ENCODE measurements at regions not wholly inside any gene's neighbourhood (a gene's known extent, or its start where the extent isn't known, plus 50 kb on each side); places are given as distances from the start of the nearest gene placed in this dataset.

DNA sequence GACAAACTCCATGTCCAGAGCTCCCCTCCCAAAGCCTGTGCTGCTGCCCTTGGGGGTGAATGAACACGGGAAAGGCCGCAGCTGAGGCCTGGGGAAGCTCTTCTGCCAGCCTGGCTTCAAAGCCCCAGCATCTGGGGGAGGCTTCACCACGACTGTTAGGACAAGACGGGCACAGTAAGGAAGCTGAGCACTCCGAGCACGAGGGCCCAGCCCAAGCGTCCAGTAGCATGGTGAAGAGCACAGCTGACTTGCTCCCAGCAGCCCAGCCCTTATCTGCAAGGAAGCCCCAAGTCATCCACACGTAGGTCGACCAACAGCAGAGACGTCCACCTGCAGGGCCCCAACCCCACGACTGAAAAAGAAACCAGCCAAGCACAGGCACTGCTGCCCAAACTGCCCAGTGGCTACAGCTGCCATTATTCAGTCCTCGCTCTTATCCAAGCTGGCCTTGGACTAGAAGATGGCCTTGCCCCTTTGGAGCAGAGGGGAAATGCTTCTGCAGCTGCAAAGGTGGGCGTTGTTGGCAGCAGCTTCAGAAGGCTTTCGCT lies 62.5 kb downstream of the SHANK2 start:
- no peak overlapping the region for H3K4me3 Mint-ChIP-seq
- H3K9me3 Mint-ChIP-seq = peaks cover 4% of the 10 kb centered on the region
- H3K27me3 Mint-ChIP-seq (ENCODE audit: insufficient read depth, low read depth) = peaks cover 17% of the 10 kb centered on the region
- Histone ChIP-seq H3K4me1 (no peaks in the 10 kb centered on the region), H4K20me1 (ENCODE audit: low read depth) (no peaks in the 10 kb centered on the region), H3K9ac (no peak overlapping the region), H3K4me2 (no peak overlapping the region), H3K9me3 (ENCODE audit: low read depth) (no peaks in the 10 kb centered on the region), H3F3A (ENCODE audit: low read depth) (no peaks in the 10 kb centered on the region), H3K27ac (no peak overlapping the region), H3K79me2 (ENCODE audit: low read depth) (no peaks in the 10 kb centered on the region), H3K27me3 (no peaks in the 10 kb centered on the region), H2AFZ (replicated peaks) (no peak overlapping the region), H3K36me3 (no peaks in the 10 kb centered on the region), H3K4me3 (no peak overlapping the region)
- no peak for TF ChIP-seq EZH2phosphoT487 (IDR thresholded peaks at IDR 0.05)
- no peak for TF ChIP-seq EZH2 (IDR thresholded peaks at IDR 0.05)
- TF ChIP-seq CTCF (IDR thresholded peaks at IDR 0.05) = no peak
- no peak overlapping the region for H3K27ac Mint-ChIP-seq
- DNase-seq (ENCODE audit: low spot score) = no peak
- H3K36me3 Mint-ChIP-seq = no peaks in the 10 kb centered on the region
- peaks cover 7% of the 10 kb centered on the region for H3K4me1 Mint-ChIP-seq

DNA sequence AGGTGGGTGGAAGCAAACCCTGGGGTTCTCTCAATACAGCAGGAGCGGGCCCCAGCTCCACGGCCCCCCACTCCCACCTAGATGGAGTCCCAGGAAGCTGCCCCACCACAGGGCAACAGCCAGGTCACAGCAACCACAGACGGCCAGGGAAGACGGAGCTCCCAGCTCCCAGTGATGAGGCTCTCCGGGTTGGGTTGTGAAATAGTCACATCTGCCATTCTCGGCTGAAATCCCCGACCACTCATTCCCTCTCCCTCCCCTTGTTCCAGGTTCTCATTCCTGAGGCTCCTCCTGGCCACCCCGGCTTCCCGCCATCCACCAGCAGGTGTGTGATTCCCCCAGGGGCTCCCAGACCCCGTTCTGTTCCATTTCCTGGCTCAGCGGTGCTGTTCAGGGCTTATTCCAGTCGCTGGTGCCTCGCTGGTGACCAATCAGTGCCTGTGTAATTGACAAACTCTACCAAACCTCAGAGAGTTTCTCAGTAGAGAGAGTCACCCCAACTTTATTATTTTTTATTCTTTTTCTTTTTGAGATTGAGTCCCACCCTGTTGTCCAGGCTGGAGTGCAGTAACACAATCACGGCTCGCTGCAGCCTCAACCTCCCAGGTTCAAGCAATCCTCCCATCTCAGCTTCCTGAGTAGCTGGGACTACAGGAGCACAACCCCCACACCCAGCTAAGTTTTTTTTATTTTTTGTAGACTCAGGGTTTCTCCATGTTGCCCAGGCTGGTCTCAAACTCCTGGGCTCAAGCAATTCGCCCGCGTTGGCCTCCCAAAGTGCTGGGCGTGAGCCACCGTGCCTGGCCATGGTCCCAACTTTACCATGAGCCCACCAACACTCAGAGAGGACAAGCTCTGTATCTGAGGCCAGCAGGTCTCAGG lies 63.2 kb downstream of the SHANK2 start:
- TF ChIP-seq CTCF (IDR thresholded peaks at IDR 0.05) (no peak), EZH2phosphoT487 (IDR thresholded peaks at IDR 0.05) (no peak), EZH2 (IDR thresholded peaks at IDR 0.05) (no peak)
- Histone ChIP-seq H3K4me1 (no peaks in the 10 kb centered on the region), H2AFZ (replicated peaks) (no peak overlapping the region), H3K4me2 (no peak overlapping the region), H3K9me3 (ENCODE audit: low read depth) (no peaks in the 10 kb centered on the region), H3K27me3 (no peaks in the 10 kb centered on the region), H4K20me1 (ENCODE audit: low read depth) (no peaks in the 10 kb centered on the region), H3F3A (ENCODE audit: low read depth) (no peaks in the 10 kb centered on the region), H3K27ac (no peak overlapping the region), H3K9ac (no peak overlapping the region), H3K4me3 (no peak overlapping the region), H3K79me2 (ENCODE audit: low read depth) (no peaks in the 10 kb centered on the region), H3K36me3 (no peaks in the 10 kb centered on the region)
- H3K27ac Mint-ChIP-seq = no peak overlapping the region
- no peak overlapping the region for H3K4me3 Mint-ChIP-seq
- H3K4me1 Mint-ChIP-seq = peaks cover 7% of the 10 kb centered on the region
- H3K27me3 Mint-ChIP-seq (ENCODE audit: insufficient read depth, low read depth) = peaks cover 16% of the 10 kb centered on the region
- no peak for DNase-seq (ENCODE audit: low spot score)
- peaks cover 4% of the 10 kb centered on the region for H3K9me3 Mint-ChIP-seq
- H3K36me3 Mint-ChIP-seq = no peaks in the 10 kb centered on the region

DNA sequence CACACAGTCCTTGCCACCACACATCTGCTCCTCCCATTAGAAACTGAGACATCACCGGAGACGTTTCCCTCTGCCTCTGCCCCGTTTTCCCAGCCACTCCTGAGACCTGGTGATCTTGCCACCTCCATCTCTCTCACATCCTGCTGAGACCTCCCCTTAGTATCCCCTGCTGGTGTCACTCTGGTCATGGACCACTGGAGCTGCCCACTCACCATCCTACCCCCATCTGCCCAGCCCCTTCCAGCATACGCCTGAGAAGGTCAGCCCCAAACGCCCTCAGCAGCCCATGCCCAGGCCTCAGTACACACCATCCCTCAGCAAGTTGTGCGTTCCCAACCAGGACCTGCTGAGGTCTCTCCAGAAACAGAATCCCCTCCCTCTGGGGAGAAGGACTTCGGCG lies 64.3 kb downstream of the SHANK2 start:
- Histone ChIP-seq H3K27me3 (no peaks in the 10 kb centered on the region), H3K9ac (no peak overlapping the region), H3K36me3 (no peaks in the 10 kb centered on the region), H3K27ac (no peak overlapping the region), H3F3A (ENCODE audit: low read depth) (no peaks in the 10 kb centered on the region), H3K9me3 (ENCODE audit: low read depth) (no peaks in the 10 kb centered on the region), H3K4me3 (no peak overlapping the region), H2AFZ (replicated peaks) (no peak overlapping the region), H3K4me1 (no peaks in the 10 kb centered on the region), H3K4me2 (no peak overlapping the region), H4K20me1 (ENCODE audit: low read depth) (no peaks in the 10 kb centered on the region), H3K79me2 (ENCODE audit: low read depth) (no peaks in the 10 kb centered on the region)
- H3K36me3 Mint-ChIP-seq = no peaks in the 10 kb centered on the region
- peaks cover 4% of the 10 kb centered on the region for H3K9me3 Mint-ChIP-seq
- no peak overlapping the region for H3K4me3 Mint-ChIP-seq
- TF ChIP-seq CTCF (IDR thresholded peaks at IDR 0.05) = no peak
- no peak for TF ChIP-seq EZH2 (IDR thresholded peaks at IDR 0.05)
- no peak for TF ChIP-seq EZH2phosphoT487 (IDR thresholded peaks at IDR 0.05)
- no peak for DNase-seq (ENCODE audit: low spot score)
- peaks cover 7% of the 10 kb centered on the region for H3K4me1 Mint-ChIP-seq
- H3K27ac Mint-ChIP-seq = no peak overlapping the region
- H3K27me3 Mint-ChIP-seq (ENCODE audit: insufficient read depth, low read depth) = peaks cover 14% of the 10 kb centered on the region
